Ishikawa (cell line): ENCODE measurements at regions not wholly inside any gene's neighbourhood (a gene's known extent, or its start where the extent isn't known, plus 50 kb on each side); places are given as distances from the start of the nearest gene placed in this dataset.

Experiments used
- EP300 ChIP-seq: IDR thresholded peaks from 2 replicates; pipeline ENCODE4 v1.6.1; 2012; ENCODE audit warnings: borderline replicate concordance
- MAX ChIP-seq: IDR thresholded peaks from 2 replicates; pipeline ENCODE4 v1.6.1; 2012
- RAD21 ChIP-seq: IDR thresholded peaks from 2 replicates; pipeline ENCODE4 v1.6.1; 2012; ENCODE audit warnings: low read depth
- TAF1 ChIP-seq: IDR thresholded peaks from 2 replicates; pipeline ENCODE4 v1.6.1; 2012; ENCODE audit warnings: low read depth, mild to moderate bottlenecking
- TF ChIP-seq, protein P1 (sequence below): IDR thresholded peaks from 2 replicates; pipeline ENCODE4 v1.6.1; 2012; ENCODE audit warnings: low read depth, mild to moderate bottlenecking

DNA sequence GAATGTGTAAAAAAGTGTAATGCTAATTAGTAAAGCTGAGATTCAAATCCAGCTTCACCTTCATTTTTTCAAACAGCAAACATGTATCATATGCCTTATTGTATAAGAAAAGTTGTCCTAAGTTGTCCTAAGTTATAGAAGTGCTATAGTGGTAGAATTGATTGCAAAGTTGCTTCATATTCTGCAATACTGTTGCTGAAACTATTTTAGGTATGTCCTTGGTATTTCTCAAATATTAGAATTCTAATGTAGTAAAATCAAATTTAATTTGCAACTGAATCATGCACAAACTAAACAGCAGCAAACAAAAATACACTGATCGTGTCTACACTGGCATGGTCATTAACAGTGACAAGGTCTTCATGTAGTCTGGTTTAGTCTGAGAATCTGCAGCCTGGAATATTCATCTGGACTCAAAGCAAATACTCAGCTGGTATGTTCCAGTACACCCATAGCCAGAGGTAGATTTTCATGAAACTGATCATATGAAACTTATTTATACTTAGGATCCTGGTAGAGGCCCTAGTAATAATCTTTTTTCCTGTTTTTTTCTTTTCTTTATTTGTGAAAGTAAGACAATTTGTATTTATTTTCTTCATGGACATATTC lies 555.6 kb upstream of the ZEB2 start:
- no peak for TF ChIP-seq MAX
- TF ChIP-seq TAF1: no peak
- TF ChIP-seq, protein P1, sequence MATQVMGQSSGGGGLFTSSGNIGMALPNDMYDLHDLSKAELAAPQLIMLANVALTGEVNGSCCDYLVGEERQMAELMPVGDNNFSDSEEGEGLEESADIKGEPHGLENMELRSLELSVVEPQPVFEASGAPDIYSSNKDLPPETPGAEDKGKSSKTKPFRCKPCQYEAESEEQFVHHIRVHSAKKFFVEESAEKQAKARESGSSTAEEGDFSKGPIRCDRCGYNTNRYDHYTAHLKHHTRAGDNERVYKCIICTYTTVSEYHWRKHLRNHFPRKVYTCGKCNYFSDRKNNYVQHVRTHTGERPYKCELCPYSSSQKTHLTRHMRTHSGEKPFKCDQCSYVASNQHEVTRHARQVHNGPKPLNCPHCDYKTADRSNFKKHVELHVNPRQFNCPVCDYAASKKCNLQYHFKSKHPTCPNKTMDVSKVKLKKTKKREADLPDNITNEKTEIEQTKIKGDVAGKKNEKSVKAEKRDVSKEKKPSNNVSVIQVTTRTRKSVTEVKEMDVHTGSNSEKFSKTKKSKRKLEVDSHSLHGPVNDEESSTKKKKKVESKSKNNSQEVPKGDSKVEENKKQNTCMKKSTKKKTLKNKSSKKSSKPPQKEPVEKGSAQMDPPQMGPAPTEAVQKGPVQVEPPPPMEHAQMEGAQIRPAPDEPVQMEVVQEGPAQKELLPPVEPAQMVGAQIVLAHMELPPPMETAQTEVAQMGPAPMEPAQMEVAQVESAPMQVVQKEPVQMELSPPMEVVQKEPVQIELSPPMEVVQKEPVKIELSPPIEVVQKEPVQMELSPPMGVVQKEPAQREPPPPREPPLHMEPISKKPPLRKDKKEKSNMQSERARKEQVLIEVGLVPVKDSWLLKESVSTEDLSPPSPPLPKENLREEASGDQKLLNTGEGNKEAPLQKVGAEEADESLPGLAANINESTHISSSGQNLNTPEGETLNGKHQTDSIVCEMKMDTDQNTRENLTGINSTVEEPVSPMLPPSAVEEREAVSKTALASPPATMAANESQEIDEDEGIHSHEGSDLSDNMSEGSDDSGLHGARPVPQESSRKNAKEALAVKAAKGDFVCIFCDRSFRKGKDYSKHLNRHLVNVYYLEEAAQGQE: no peak
- TF ChIP-seq RAD21: no peak
- no peak for TF ChIP-seq EP300
